ENCODE measurements at regions not wholly inside any gene's neighbourhood (a gene's known extent, or its start where the extent isn't known, plus 50 kb on each side); places are given as distances from the start of the nearest gene placed in this dataset.

GRCh38 chr4:27387711-27388110 is 527.1 kb downstream of the STIM2 start:
- no peak overlapping the region for H3K27ac ChIP-seq
- H3K4me3 ChIP-seq: no peak overlapping the region
- TF ChIP-seq FOXP2 (optimal IDR thresholded peaks at IDR 0.05; ENCODE audit: control extremely low read depth, extremely low read length, insufficient read depth) (no peak), POLR2AphosphoS5 (IDR thresholded peaks at IDR 0.05; ENCODE audit: borderline replicate concordance, low read depth, low read length) (no peak), EZH2 (IDR thresholded peaks at IDR 0.05) (no peak)
- H3K36me3 ChIP-seq (ENCODE audit: insufficient read depth, low read length): no peaks in the 10 kb centered on the region
- no peaks in the 10 kb centered on the region for H3K9me3 ChIP-seq (ENCODE audit: low read depth, low read length)
- no peak for DNase-seq (ENCODE audit: low read depth, low spot score)
- H3K9ac ChIP-seq (ENCODE audit: insufficient read length): no peak overlapping the region

- Histone ChIP-seq H3K36me3 (ENCODE audit: insufficient read depth, low read length) (no peaks in the 10 kb centered on the region), H3K27ac (no peak overlapping the region), H3K9ac (ENCODE audit: insufficient read length) (no peak overlapping the region), H3K9me3 (ENCODE audit: low read depth, low read length) (no peaks in the 10 kb centered on the region), H3K4me3 (no peak overlapping the region)
- no peak for DNase-seq (ENCODE audit: low read depth, low spot score)
- TF ChIP-seq FOXP2 (optimal IDR thresholded peaks at IDR 0.05; ENCODE audit: control extremely low read depth, extremely low read length, insufficient read depth): no peak
- TF ChIP-seq EZH2 (IDR thresholded peaks at IDR 0.05): no peak
- TF ChIP-seq POLR2AphosphoS5 (IDR thresholded peaks at IDR 0.05; ENCODE audit: borderline replicate concordance, low read depth, low read length): no peak
Measured at GRCh38 chr4:27397886-27398285, 537.2 kb downstream of the STIM2 start.

- no peaks in the 10 kb centered on the region for H3K9me3 ChIP-seq (ENCODE audit: low read depth, low read length)
- H3K9ac ChIP-seq (ENCODE audit: insufficient read length): no peak overlapping the region
- no peak overlapping the region for H3K27ac ChIP-seq
- no peak for DNase-seq (ENCODE audit: low read depth, low spot score)
- no peak for TF ChIP-seq POLR2AphosphoS5 (IDR thresholded peaks at IDR 0.05; ENCODE audit: borderline replicate concordance, low read depth, low read length)
- TF ChIP-seq EZH2 (IDR thresholded peaks at IDR 0.05): no peak
- no peak for TF ChIP-seq FOXP2 (optimal IDR thresholded peaks at IDR 0.05; ENCODE audit: control extremely low read depth, extremely low read length, insufficient read depth)
- H3K36me3 ChIP-seq (ENCODE audit: insufficient read depth, low read length): no peaks in the 10 kb centered on the region
- H3K4me3 ChIP-seq: no peak overlapping the region
Measured at GRCh38 chr4:27398631-27399310, 538.1 kb downstream of the STIM2 start.

GRCh38 chr4:27407616-27408015 is 547.0 kb downstream of the STIM2 start:
- Histone ChIP-seq H3K27ac (no peak overlapping the region), H3K9me3 (ENCODE audit: low read depth, low read length) (no peaks in the 10 kb centered on the region), H3K9ac (ENCODE audit: insufficient read length) (no peak overlapping the region), H3K36me3 (ENCODE audit: insufficient read depth, low read length) (no peaks in the 10 kb centered on the region), H3K4me3 (no peak overlapping the region)
- TF ChIP-seq EZH2 (IDR thresholded peaks at IDR 0.05) (no peak), POLR2AphosphoS5 (IDR thresholded peaks at IDR 0.05; ENCODE audit: borderline replicate concordance, low read depth, low read length) (no peak), FOXP2 (optimal IDR thresholded peaks at IDR 0.05; ENCODE audit: control extremely low read depth, extremely low read length, insufficient read depth) (no peak)
- DNase-seq (ENCODE audit: low read depth, low spot score): no peak

- no peak overlapping the region for H3K4me3 ChIP-seq
- DNase-seq (ENCODE audit: low read depth, low spot score): no peak
- H3K9ac ChIP-seq (ENCODE audit: insufficient read length): no peak overlapping the region
- no peak overlapping the region for H3K27ac ChIP-seq
- no peaks in the 10 kb centered on the region for H3K36me3 ChIP-seq (ENCODE audit: insufficient read depth, low read length)
- H3K9me3 ChIP-seq (ENCODE audit: low read depth, low read length): no peaks in the 10 kb centered on the region
- TF ChIP-seq EZH2 (IDR thresholded peaks at IDR 0.05): no peak
- no peak for TF ChIP-seq POLR2AphosphoS5 (IDR thresholded peaks at IDR 0.05; ENCODE audit: borderline replicate concordance, low read depth, low read length)
- no peak for TF ChIP-seq FOXP2 (optimal IDR thresholded peaks at IDR 0.05; ENCODE audit: control extremely low read depth, extremely low read length, insufficient read depth)
Measured at GRCh38 chr4:27412613-27413012, 552.0 kb downstream of the STIM2 start.

GRCh38 chr4:27414887-27415731 is 554.5 kb downstream of the STIM2 start:
- no peak overlapping the region for H3K27ac ChIP-seq
- no peaks in the 10 kb centered on the region for H3K9me3 ChIP-seq (ENCODE audit: low read depth, low read length)
- H3K9ac ChIP-seq (ENCODE audit: insufficient read length): no peak overlapping the region
- no peak overlapping the region for H3K4me3 ChIP-seq
- DNase-seq (ENCODE audit: low read depth, low spot score): no peak
- H3K36me3 ChIP-seq (ENCODE audit: insufficient read depth, low read length): no peaks in the 10 kb centered on the region
- TF ChIP-seq FOXP2 (optimal IDR thresholded peaks at IDR 0.05; ENCODE audit: control extremely low read depth, extremely low read length, insufficient read depth) (no peak), EZH2 (IDR thresholded peaks at IDR 0.05) (no peak), POLR2AphosphoS5 (IDR thresholded peaks at IDR 0.05; ENCODE audit: borderline replicate concordance, low read depth, low read length) (no peak)

- Histone ChIP-seq H3K27ac (no peak overlapping the region), H3K9ac (ENCODE audit: insufficient read length) (no peak overlapping the region), H3K9me3 (ENCODE audit: low read depth, low read length) (no peaks in the 10 kb centered on the region), H3K4me3 (no peak overlapping the region), H3K36me3 (ENCODE audit: insufficient read depth, low read length) (no peaks in the 10 kb centered on the region)
- DNase-seq (ENCODE audit: low read depth, low spot score): no peak
- TF ChIP-seq POLR2AphosphoS5 (IDR thresholded peaks at IDR 0.05; ENCODE audit: borderline replicate concordance, low read depth, low read length) (no peak), FOXP2 (optimal IDR thresholded peaks at IDR 0.05; ENCODE audit: control extremely low read depth, extremely low read length, insufficient read depth) (no peak), EZH2 (IDR thresholded peaks at IDR 0.05) (no peak)
Measured at GRCh38 chr4:27428661-27429060, 568.0 kb downstream of the STIM2 start.

GRCh38 chr4:27429364-27429871 is 568.8 kb downstream of the STIM2 start:
- Histone ChIP-seq H3K9ac (ENCODE audit: insufficient read length) (no peak overlapping the region), H3K36me3 (ENCODE audit: insufficient read depth, low read length) (no peaks in the 10 kb centered on the region), H3K27ac (no peak overlapping the region), H3K4me3 (no peak overlapping the region), H3K9me3 (ENCODE audit: low read depth, low read length) (no peaks in the 10 kb centered on the region)
- DNase-seq (ENCODE audit: low read depth, low spot score): no peak
- TF ChIP-seq EZH2 (IDR thresholded peaks at IDR 0.05): no peak
- no peak for TF ChIP-seq POLR2AphosphoS5 (IDR thresholded peaks at IDR 0.05; ENCODE audit: borderline replicate concordance, low read depth, low read length)
- no peak for TF ChIP-seq FOXP2 (optimal IDR thresholded peaks at IDR 0.05; ENCODE audit: control extremely low read depth, extremely low read length, insufficient read depth)
